ENCODE measurements at regions not wholly inside any gene's neighbourhood (a gene's known extent, or its start where the extent isn't known, plus 50 kb on each side); places are given as distances from the start of the nearest gene placed in this dataset.

DNA sequence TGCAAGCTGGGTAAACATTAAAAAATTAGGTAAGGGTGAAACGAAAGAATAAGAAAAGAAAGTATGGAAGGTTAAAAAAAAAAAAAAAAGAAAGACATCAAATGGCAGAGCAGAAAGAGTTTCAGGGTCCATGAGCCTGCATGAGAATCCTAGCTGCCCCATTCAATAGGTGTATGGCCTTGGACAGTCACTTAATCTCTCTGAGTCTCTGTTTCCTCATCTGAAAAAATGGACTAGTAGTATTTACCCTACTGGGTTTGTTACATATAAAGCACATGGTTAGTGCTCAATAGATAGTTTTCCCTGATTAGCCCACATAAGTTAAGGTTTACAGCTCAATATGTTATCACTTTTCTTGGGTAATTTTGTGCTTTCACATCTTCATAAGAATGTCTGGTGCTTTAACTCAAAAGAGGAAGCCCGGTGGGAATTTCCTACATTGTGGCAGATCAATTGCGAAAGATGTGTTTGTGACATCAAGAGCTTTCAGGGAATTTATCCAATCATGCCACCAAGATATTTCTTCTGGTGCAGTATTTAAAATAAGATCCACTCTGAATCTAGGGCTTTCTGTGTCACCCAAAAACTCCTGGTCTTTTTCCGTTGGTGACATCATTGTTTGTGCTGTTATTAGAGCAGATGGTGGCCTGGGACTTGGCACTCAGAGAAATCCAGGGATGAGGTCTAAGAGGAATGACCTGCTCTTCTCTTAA lies 57.2 kb upstream of the UBE2E1 start:
- no peak overlapping the region for H3K4me3 ChIP-seq (replicated peaks; ENCODE audit: low read depth, low read length)
- TF ChIP-seq, protein P1, sequence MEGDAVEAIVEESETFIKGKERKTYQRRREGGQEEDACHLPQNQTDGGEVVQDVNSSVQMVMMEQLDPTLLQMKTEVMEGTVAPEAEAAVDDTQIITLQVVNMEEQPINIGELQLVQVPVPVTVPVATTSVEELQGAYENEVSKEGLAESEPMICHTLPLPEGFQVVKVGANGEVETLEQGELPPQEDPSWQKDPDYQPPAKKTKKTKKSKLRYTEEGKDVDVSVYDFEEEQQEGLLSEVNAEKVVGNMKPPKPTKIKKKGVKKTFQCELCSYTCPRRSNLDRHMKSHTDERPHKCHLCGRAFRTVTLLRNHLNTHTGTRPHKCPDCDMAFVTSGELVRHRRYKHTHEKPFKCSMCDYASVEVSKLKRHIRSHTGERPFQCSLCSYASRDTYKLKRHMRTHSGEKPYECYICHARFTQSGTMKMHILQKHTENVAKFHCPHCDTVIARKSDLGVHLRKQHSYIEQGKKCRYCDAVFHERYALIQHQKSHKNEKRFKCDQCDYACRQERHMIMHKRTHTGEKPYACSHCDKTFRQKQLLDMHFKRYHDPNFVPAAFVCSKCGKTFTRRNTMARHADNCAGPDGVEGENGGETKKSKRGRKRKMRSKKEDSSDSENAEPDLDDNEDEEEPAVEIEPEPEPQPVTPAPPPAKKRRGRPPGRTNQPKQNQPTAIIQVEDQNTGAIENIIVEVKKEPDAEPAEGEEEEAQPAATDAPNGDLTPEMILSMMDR (IDR thresholded peaks at IDR 0.05; ENCODE audit: low read length, missing control alignments), result no peak
- DNase-seq (ENCODE audit: low read depth), result peak; percentile 90

DNA sequence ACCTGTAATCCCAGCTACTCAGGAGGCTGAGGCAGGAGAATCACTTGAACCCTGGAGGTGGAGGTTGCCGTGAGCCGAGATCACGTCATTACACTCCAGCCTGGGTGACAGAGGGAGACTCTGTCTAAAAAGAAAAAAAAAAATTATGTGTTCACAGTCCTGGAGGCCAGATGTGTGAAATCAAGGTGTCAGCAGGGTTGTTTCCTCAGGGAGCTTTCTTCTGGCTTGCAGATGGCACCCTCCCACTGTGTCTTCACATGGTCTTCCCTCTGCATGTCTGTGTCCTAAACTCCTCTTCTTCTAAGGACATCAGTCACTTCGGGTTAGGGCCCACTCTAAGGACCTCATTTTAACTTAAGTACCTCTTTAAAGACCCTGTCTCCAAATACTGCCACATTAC lies 56.1 kb upstream of the UBE2E1 start:
- DNase-seq (ENCODE audit: low read depth), result no peak
- H3K4me3 ChIP-seq (replicated peaks; ENCODE audit: low read depth, low read length), result no peak overlapping the region
- TF ChIP-seq, protein P1 (IDR thresholded peaks at IDR 0.05; ENCODE audit: low read length, missing control alignments), result no peak

DNA sequence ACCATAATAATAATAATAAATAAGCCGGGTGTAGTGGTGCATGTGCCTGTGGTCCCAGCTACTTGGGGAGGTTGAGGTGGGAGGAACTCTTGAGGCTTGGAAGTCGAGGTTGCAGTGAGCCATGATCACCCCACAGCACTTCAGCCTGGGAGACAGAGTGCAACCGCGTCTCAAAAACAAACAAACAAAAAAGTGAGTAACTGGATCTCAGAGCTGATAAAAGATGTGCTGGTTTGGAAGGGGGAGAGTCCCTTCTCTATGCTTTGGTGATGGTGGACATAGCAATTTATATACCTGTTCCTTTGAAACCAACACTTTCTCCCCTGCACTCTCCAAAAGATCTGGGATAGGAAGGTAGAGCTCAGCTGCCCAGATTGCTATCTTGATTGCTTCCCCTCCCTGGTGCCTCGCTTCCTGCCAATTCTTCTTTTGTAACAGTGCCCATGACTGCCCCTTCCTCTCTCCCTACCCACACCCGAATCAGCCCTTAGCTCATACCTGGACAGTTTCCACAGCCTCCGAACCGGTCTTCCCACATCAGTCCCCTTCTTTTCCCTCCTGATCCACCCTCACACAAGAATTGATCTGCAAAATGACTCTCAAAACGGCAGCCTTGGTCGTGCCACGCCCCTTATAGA lies 55.1 kb upstream of the UBE2E1 start:
- DNase-seq (ENCODE audit: low read depth), result no peak
- TF ChIP-seq, protein P1 (IDR thresholded peaks at IDR 0.05; ENCODE audit: low read length, missing control alignments), result no peak
- no peak overlapping the region for H3K4me3 ChIP-seq (replicated peaks; ENCODE audit: low read depth, low read length)

DNA sequence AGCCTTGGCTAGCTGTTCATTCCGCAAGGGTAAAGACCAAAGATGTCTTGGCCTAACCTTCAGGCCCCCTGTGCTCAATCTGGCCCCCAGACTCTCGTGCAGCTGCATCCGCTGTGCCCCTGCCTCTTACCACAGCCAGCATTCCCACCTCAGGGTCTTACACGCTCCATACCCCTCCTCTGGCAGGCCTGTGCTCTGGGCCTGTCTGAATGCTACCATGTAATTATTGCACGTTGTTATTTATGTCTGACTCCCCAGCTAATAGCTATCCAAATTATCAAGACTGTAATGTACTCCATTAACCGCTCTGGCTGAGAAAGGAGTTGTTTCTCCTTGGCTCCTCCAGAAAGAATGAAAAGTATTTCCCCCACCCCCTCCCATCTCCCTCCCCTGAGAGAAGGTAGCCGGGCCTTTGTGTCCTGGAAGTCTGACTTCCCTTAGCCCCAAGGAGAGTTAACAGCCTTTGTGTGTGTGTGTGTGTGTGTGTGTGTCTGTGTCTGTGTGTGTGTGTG lies 54.5 kb upstream of the UBE2E1 start:
- DNase-seq (ENCODE audit: low read depth), result peak; percentile 69
- no peak overlapping the region for H3K4me3 ChIP-seq (replicated peaks; ENCODE audit: low read depth, low read length)
- TF ChIP-seq, protein P1 (IDR thresholded peaks at IDR 0.05; ENCODE audit: low read length, missing control alignments), result no peak

DNA sequence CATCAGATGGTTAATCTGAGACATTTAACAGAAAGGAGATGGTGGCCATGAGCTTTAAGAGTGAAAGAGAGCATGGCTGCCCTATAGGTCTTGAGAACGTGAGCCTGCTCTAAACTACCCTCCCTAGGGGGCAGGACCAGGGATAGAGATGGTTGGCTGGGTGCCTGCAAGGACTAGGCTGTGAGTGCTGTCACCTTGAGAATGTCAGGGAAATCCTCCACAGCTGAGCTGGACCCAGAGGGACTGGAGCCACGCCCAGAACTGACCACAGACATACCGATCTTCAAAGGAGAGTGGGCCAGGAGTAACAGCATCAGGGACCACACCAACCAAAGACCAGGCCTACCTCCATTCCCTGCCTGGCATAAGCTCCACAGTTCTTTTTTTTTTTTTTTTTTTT lies 53.6 kb upstream of the UBE2E1 start:
- H3K4me3 ChIP-seq (replicated peaks; ENCODE audit: low read depth, low read length), result no peak overlapping the region
- TF ChIP-seq, protein P1 (IDR thresholded peaks at IDR 0.05; ENCODE audit: low read length, missing control alignments), result no peak
- DNase-seq (ENCODE audit: low read depth), result no peak

DNA sequence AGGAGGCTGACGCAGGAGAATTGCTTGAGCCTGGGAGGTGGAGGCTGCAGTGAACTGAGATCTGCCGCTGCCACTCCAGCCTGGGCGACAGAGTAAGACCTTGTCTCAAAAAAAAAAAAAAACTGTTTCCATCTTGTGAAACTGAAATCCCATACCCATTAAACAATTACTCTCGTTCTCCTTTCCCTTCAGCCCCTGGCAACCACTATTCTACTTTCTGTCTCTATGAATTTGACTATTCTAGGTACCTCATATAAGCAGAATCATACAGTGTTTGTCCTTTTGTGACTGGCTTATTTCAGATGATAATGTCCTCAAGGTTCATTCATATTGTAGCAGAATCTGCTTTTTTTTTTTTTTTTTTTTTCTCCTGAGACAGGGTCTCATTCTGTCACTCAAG lies 51.5 kb upstream of the UBE2E1 start:
- DNase-seq (ENCODE audit: low read depth), result no peak
- no peak overlapping the region for H3K4me3 ChIP-seq (replicated peaks; ENCODE audit: low read depth, low read length)
- TF ChIP-seq, protein P1 (IDR thresholded peaks at IDR 0.05; ENCODE audit: low read length, missing control alignments), result no peak

Measured in fibroblast of pulmonary artery (primary cell).